HepG2 (cell line): ENCODE measurements at regions not wholly inside any gene's neighbourhood (a gene's known extent, or its start where the extent isn't known, plus 50 kb on each side); places are given as distances from the start of the nearest gene placed in this dataset.
A peak's percentile ranks its signal among the peaks of the same experiment; 100 is the strongest.

Source experiments
- ATAC-seq: fragments of 200-7000 bp; cut with Tn5 transposase; 3 replicates; pipeline ENCODE4 v1.9.1; 2020; ENCODE audit warnings: mild to moderate bottlenecking, moderate library complexity
- BruUV-seq: library from RNA; stranded (reverse); fragments of 400-500 nt; replicated peaks from 2 replicates; lab custom pipeline; 2021; lab: Mats Ljungman, UMichigan
- CTCF ChIA-PET: fragments of 300-600 bp; formaldehyde crosslinking; extraction: SDS; loops from one replicate; lab custom pipeline; 2021; ENCODE audit warnings: low total read pairs, inconsistent platforms, low intra/inter-chr PET ratio; lab: Yijun Ruan, JAX
- POLR2A ChIA-PET: fragments of 350-600 bp; sonication (Branson Sonifier 250); formaldehyde crosslinking; loops from one replicate; lab custom pipeline; 2020; ENCODE audit warnings: antibody characterized with exemption, inconsistent platforms; lab: Yijun Ruan, JAX
- DNase-seq: peaks from one replicate; pipeline ENCODE4 v3.0.0-alpha.2; 2015; ENCODE audit warnings: low spot score
- FAIRE-seq: peaks from 3 replicates; lab custom pipeline; 2011; peaks lifted over from hg19 to GRCh38; lab: Jason Lieb, UNC
- H2AFZ ChIP-seq: one replicate; pipeline ENCODE4 v1.6.1; 2011; ENCODE audit warnings: low read length, inconsistent platforms
- H3K27ac ChIP-seq: fragments of 300-600 bp; 3 replicates; pipeline ENCODE4 v1.8.0; 2011; ENCODE audit warnings: mixed run types, mild to moderate bottlenecking, mixed read lengths, low read length, inconsistent platforms; ENCODE audit not compliant: insufficient read depth; ENCODE audit errors: extremely low read length
- H3K27me3 ChIP-seq, 2 experiments: fragments of 200-600 bp in 1 of 2; 2 replicates in 1 of 2; 3 replicates in 1 of 2; pipeline versions ENCODE4 v1.6.0 to v1.8.0; 2011; ENCODE audit warnings: low read length in 2 of 2, mild to moderate bottlenecking in 2 of 2, moderate library complexity in 2 of 2, inconsistent platforms in 1 of 2; ENCODE audit not compliant: insufficient read depth in 2 of 2, control insufficient read depth in 1 of 2
- H3K36me3 ChIP-seq, 2 experiments: fragments of 200-600 bp in 1 of 2; replicated peaks in 1 of 2; 2 replicates in 1 of 2; 3 replicates in 1 of 2; pipeline versions ENCODE4 v1.5.1 to v1.8.0; 2011; ENCODE audit warnings: low read length in 2 of 2, inconsistent platforms in 1 of 2; ENCODE audit not compliant: insufficient read depth in 2 of 2, control insufficient read depth in 1 of 2
- H3K4me1 ChIP-seq: 2 replicates; pipeline ENCODE4 v1.5.1; 2012; ENCODE audit warnings: low read length, inconsistent platforms; ENCODE audit not compliant: insufficient read depth
- H3K4me2 ChIP-seq: 2 replicates; pipeline ENCODE4 v1.6.0; 2011; ENCODE audit warnings: low read depth, low read length, inconsistent platforms
- H3K4me3 ChIP-seq, 3 experiments: fragments of 200-600 bp in 1 of 3; sonication (generic), shearing (Covaris generic) in 1 of 3; replicated peaks in 1 of 3; 2 replicates each; pipeline ENCODE4 v1.5.1; 2011 to 2016; ENCODE audit warnings: low read length in 3 of 3, inconsistent platforms in 2 of 3, low read depth in 2 of 3, mild to moderate bottlenecking in 2 of 3, control low read depth in 1 of 3, mixed read lengths in 1 of 3; ENCODE audit not compliant: insufficient read depth in 1 of 3
- H3K79me2 ChIP-seq: one replicate; pipeline ENCODE4 v1.6.1; 2011; ENCODE audit warnings: low read length, inconsistent platforms; ENCODE audit not compliant: insufficient read depth
- H3K9ac ChIP-seq: 2 replicates; pipeline ENCODE4 v1.6.0; 2011; ENCODE audit warnings: mild to moderate bottlenecking, low read depth, low read length, inconsistent platforms; ENCODE audit not compliant: insufficient read depth
- H3K9me3 ChIP-seq: 2 replicates; pipeline ENCODE4 v1.5.1; 2012; ENCODE audit warnings: mild to moderate bottlenecking, low read length
- H4K20me1 ChIP-seq: 2 replicates; pipeline ENCODE4 v1.6.0; 2011; ENCODE audit warnings: inconsistent platforms, mild to moderate bottlenecking, low read length, moderate library complexity; ENCODE audit not compliant: insufficient read depth
- DDIT3 ChIP-seq: sonication (generic); formaldehyde crosslinking; IDR thresholded peaks from 2 replicates; pipeline ENCODE4 v1.4.0; 2020; ENCODE audit warnings: mild to moderate bottlenecking, missing genetic modification reagents
- ELF4 ChIP-seq: sonication (generic); formaldehyde crosslinking; IDR thresholded peaks from 2 replicates; pipeline ENCODE4 v1.5.0; 2020; ENCODE audit warnings: missing genetic modification reagents, mild to moderate bottlenecking, moderate library complexity, borderline replicate concordance
- FOXA1 ChIP-seq, 2 experiments: fragments of 450-650 bp in 1 of 2; sonication (generic) in 1 of 2; formaldehyde crosslinking in 1 of 2; IDR thresholded peaks; 2 replicates each; pipeline versions ENCODE4 v1.4.0 to v1.6.1; 2016 to 2020; ENCODE audit warnings: missing genetic modification reagents in 1 of 2
- JARID2 ChIP-seq: sonication (generic); formaldehyde crosslinking; IDR thresholded peaks from 2 replicates; pipeline ENCODE4 v1.8.1; 2023; ENCODE audit warnings: missing genetic modification reagents, inconsistent platforms; ENCODE audit not compliant: insufficient replicate concordance
- KAT2B ChIP-seq: fragments of 150-350 bp; IDR thresholded peaks from 2 replicates; pipeline ENCODE4 v1.6.1; 2014; ENCODE audit warnings: low read depth, low read length, borderline replicate concordance
- MNT ChIP-seq: fragments of 450-650 bp; IDR thresholded peaks from 2 replicates; pipeline ENCODE4 v1.6.1; 2016
- NKX3-1 ChIP-seq: sonication (generic); formaldehyde crosslinking; IDR thresholded peaks from 2 replicates; pipeline ENCODE4 v1.5.0; 2020; ENCODE audit warnings: missing genetic modification reagents
- RAD21 ChIP-seq: fragments of 450-650 bp; formaldehyde crosslinking; IDR thresholded peaks from 2 replicates; pipeline ENCODE4 v1.5.0; 2020; ENCODE audit warnings: mild to moderate bottlenecking
- SOX5 ChIP-seq: IDR thresholded peaks from 2 replicates; pipeline ENCODE4 v1.6.1; 2016; ENCODE audit warnings: borderline replicate concordance
- ZBTB34 ChIP-seq: sonication (generic); formaldehyde crosslinking; IDR thresholded peaks from 2 replicates; pipeline ENCODE4 v1.8.0; 2022; ENCODE audit warnings: mild to moderate bottlenecking, missing genetic modification reagents
- ZNF205 ChIP-seq: IDR thresholded peaks from 2 replicates; pipeline ENCODE4 v1.6.1; 2018; ENCODE audit warnings: missing biosample characterization, missing genetic modification reagents
- ZNF343 ChIP-seq: sonication (generic); formaldehyde crosslinking; IDR thresholded peaks from 2 replicates; pipeline ENCODE4 v1.4.0; 2020; ENCODE audit warnings: mild to moderate bottlenecking, missing genetic modification reagents
- ZNF430 ChIP-seq: sonication (generic); formaldehyde crosslinking; IDR thresholded peaks from 2 replicates; pipeline ENCODE4 v1.9.0; 2021; ENCODE audit warnings: mild to moderate bottlenecking, missing genetic modification reagents
- ZNF557 ChIP-seq: sonication (generic); formaldehyde crosslinking; IDR thresholded peaks from 2 replicates; pipeline ENCODE4 v1.4.0; 2020; ENCODE audit warnings: missing genetic modification reagents
- WGBS: methylation state at CpG from one replicate; pipeline ENCODE4 v1.1.6; 2017; ENCODE audit warnings: low lambda C conversion rate; 5-methylcytosine and 5-hydroxymethylcytosine counted together
- in situ Hi-C: cut with HindIII; loops from 2 replicates; pipeline ENCODE4 v1.10.0; 2017; ENCODE audit warnings: low pct_unique_long_range_greater_than_20kb; ENCODE audit not compliant: extremely low pct_ligation_motif_present
- intact Hi-C: fragments of 100-400 bp; cut with micrococcal nuclease; formaldehyde crosslinking; loops from one replicate; pipeline ENCODE4 v1.10.0; 2022; ENCODE audit not compliant: unreplicated experiment

- intact Hi-C loops (no loop called here), in situ Hi-C loops (no loop called here)
- no peaks in the 10 kb centered on the region for H4K20me1 ChIP-seq
- no TSS peak for BruUV-seq
- DNase-seq (no peak), FAIRE-seq (no peak), ATAC-seq (no peak)
- ChIA-PET CTCF (no interaction called here), POLR2A (no interaction called here)
- H3K79me2 ChIP-seq = no peaks in the 10 kb centered on the region
- no peak overlapping the region for H3K4me2 ChIP-seq
- no peak overlapping the region for H3K4me3 ChIP-seq
- peak; percentile 94 for TF ChIP-seq MNT
- no peak for TF ChIP-seq NKX3-1 (CRISPR knock-in tag)
- no peak overlapping the region for H3K9ac ChIP-seq
- no peaks in the 10 kb centered on the region; a peak in 2 of 5 replicates for H3K27me3 ChIP-seq
- no peaks in the 10 kb centered on the region for H3K4me1 ChIP-seq
- no peak overlapping the region for H3K27ac ChIP-seq
- H2AFZ ChIP-seq = no peak overlapping the region
- no peaks in the 10 kb centered on the region for H3K9me3 ChIP-seq
- H3K36me3 ChIP-seq = no peaks in the 10 kb centered on the region
- WGBS = 43% methylated on average over 6 of the region's 8 CpGs
Observed at GRCh38 chr17:6326483-6326882, 108.4 kb downstream of the AIPL1 start.

- no peak overlapping the region for H3K9ac ChIP-seq
- no peak overlapping the region for H2AFZ ChIP-seq
- WGBS = 20% methylated on average over 8 of the region's 8 CpGs
- no peak overlapping the region for H3K27ac ChIP-seq
- H3K27me3 ChIP-seq = no peaks in the 10 kb centered on the region; a peak in 2 of 5 replicates
- TF ChIP-seq ZNF557 (CRISPR knock-in tag) (no peak), RAD21 (CRISPR knock-in tag) (no peak), SOX5 (CRISPR knock-in tag) (no peak), ZBTB34 (CRISPR knock-in tag) (no peak), JARID2 (no peak), DDIT3 (CRISPR knock-in tag) (no peak), FOXA1 (IDR thresholded peaks at IDR 0.05) (no peak), FOXA1 (CRISPR knock-in tag; IDR thresholded peaks at IDR 0.05) (no peak), KAT2B (no peak), ZNF205 (CRISPR knock-in tag) (no peak), ZNF430 (CRISPR knock-in tag) (no peak), ZNF343 (no peak), ELF4 (CRISPR knock-in tag) (no peak)
- ATAC-seq = no peak
- no peak for FAIRE-seq
- no peak for DNase-seq
- no peak overlapping the region for H3K4me2 ChIP-seq
- H3K79me2 ChIP-seq = no peaks in the 10 kb centered on the region
- intact Hi-C loops (no loop called here), in situ Hi-C loops (no loop called here)
- H4K20me1 ChIP-seq = no peaks in the 10 kb centered on the region
- CTCF ChIA-PET = no interaction called here
- no peak overlapping the region for H3K4me3 ChIP-seq
- no peaks in the 10 kb centered on the region for H3K36me3 ChIP-seq
- POLR2A ChIA-PET = no interaction called here
- H3K4me1 ChIP-seq = no peaks in the 10 kb centered on the region
- BruUV-seq = no TSS peak
- H3K9me3 ChIP-seq = no peaks in the 10 kb centered on the region
Observed at GRCh38 chr17:6325741-6326140, 109.2 kb downstream of the AIPL1 start.
